Muscle of back (tissue), 3 donors: ENCODE measurements at regions not wholly inside any gene's neighbourhood (a gene's known extent, or its start where the extent isn't known, plus 50 kb on each side); places are given as distances from the start of the nearest gene placed in this dataset.

Experiments
- DNase-seq, 3 donors: peaks; one replicate each; pipeline versions ENCODE4 v3.0.0 to v3.0.0-alpha.2; 2013

DNA sequence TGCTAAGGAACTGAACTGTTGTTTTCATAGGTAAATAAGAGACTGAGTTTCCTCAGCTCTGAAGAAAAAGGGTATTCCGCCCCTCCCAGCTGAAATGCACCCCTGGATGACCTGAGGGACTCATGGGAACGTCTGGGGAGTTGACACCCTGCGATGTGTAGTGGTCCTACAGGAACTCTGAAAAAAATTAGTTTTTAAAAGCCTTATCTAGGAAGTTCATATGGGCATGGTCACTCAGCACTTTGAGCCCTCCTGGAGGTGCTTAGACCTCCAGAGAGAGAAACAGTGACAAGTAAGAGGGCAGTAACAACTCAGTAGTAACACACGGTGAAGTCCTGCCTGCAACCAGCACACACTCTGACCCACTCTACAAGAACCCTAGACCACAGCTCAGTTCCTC, 91.2 kb upstream of the CNOT2 start:
- DNase-seq = no peak

- no peak for DNase-seq
Observed at GRCh38 chr12:70154087-70154638, 89.1 kb upstream of the CNOT2 start.

DNA sequence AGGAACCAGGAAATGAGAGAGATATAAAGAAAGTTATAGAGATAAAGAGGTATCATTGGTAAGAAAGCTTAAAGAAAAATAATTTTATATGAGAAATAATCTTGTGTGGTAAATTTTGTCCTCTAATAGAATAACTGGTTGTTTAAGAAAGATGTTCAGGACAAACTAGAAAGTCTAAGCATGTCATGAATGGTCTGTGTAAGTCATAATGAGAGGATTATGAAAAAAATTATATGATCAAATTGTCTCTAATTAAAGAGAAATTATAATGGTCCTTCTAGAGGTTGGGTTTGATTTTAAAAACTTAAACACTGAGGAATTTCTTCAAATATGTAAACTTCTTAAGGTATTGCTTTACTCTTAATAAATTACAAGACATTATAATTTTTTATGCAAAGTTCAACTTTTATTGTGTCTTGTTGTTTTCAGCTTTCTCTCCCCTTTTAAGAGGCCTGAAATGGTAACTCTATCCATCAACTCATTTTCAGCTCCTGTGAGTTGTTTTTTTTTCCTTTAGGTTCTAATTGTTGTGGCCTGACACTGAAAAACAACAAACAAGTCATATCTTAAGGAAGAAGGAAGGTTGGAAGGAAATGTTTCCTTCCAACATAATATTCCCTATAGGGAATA, 88.2 kb upstream of the CNOT2 start:
- DNase-seq = no peak

GRCh38 chr12:70157099-70157498, 86.1 kb upstream of the CNOT2 start:
- DNase-seq = no peak

DNA sequence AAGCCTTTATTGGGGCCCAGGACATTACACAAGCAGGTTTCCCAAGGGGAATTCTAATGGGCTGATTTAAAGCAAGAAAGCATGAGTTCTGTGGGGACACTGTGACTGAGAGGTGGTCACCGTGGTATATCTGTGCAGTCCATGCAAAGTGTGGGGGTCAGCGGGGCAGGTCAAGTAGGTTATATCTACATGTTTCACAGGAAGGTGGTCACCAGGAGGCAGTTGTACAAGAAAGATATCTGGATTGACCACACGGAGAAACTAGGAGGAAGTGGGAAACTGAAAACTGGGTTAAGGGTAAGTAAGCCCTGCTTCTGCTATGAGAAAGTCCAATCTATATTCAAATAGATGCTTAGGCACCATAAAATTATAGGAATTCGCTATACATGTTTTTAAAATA, 77.8 kb upstream of the CNOT2 start:
- DNase-seq = no peak

GRCh38 chr12:70176290-70176689, 66.9 kb upstream of the CNOT2 start:
- no peak for DNase-seq

DNA sequence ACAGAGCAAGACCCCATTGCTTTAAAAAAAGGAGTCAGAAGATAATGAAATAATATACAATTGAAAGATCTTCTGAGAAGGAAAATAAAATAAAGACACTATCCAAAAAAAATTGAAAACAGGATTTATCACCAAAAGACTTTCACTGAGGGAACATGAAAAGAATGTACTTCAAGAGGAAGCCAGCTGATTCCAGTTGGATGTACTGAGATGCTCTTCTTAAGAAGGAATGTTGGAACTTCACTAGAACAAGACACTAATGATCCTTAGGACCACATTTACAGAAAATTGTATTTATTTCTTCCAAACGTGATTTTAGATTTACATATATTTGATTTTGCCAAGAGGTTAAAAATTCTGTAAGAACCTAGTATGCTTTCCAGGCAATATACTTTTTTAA, 65.6 kb upstream of the CNOT2 start:
- peak in 1 of 3 donors; percentile 30 for DNase-seq

DNA sequence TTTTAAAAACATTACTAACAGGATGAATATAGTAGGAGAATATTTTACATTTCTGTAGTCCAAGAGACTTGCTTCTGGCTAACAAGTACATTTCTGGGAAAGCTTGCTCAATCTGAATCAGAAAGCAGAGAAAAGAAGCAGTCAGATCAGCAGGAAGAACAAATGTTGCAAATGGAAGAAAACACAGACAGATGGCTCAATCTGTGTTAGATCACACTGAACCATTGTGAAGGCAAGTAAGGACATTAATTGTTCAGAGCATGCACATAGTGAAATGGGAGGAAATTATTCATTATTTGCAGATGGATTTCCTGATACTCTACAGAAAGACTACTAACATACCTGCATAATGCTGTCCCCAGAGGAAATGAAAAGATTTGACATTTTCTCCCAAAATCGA, 65.2 kb upstream of the CNOT2 start:
- DNase-seq = peak in 1 of 3 donors; percentile 31

- peak in 2 of 3 donors; percentile 23 to 61 for DNase-seq
Observed at GRCh38 chr12:70180130-70180529, 63.1 kb upstream of the CNOT2 start.

GRCh38 chr12:70185301-70185700, 57.9 kb upstream of the CNOT2 start:
- no peak for DNase-seq

DNA sequence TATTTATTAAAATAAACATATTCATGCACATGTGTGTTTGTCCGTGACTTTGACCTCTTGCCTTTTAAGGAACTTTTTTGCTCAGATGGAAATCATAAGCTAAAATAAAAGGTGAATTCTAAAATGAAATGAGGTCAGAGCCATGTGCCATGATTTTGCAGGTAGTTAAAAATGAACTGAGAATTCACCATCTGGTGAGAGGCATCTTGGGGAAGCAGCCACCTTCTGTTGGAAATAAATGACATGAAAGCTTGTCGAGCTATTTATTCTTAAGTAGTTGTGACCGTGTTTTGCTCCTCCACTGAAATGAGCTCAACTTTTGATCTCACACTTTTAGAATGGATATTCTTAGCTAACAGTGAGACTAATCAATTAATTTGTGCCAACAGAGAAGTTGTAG, 56.8 kb upstream of the CNOT2 start:
- no peak for DNase-seq

DNA sequence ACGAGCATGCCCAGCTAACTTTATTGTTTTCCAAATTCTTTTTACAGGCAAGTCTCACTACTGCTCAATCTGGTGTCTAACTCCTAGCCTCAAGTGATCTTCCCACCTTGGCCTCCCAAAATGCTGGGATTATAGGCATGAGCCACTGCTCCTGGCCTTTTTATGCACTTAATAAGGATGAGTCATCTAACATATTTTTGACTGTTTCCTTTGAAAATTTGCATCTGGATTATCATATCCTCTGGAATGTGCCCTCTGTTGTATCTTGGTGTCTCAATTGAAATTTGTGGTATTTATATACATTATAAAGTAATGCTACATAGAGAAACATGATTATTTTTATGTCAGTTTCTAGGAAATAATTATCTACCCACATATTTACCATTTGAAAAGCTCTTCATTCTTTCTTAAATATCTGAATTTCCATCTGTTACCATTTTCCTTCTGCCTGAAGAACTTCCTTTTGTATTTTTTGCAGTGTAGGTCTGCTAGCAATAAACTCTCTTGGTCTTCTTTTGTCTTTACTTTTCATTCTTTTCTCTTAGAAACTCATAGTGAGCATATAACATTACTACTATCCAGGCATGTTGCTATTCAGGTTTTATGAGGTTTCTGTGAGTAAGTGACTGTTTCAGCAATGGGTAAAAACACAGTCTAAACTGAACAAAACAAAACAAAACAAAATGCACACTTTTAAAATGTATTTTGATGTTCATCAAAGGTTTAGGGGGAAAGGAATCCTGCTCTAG, 52.8 kb upstream of the CNOT2 start:
- DNase-seq = no peak
